Activated CD8-positive, alpha-beta T cell treated with anti-CD3 and anti-CD28 coated beads, Interleukin-2, amount 10 ng/mL, durations not matched to agents 7 days and 5 days (primary cell): ENCODE measurements at regions not wholly inside any gene's neighbourhood (a gene's known extent, or its start where the extent isn't known, plus 50 kb on each side); places are given as distances from the start of the nearest gene placed in this dataset.

Source experiments
- ATAC-seq: fragments of 150-1000 bp; cut with Tn5 transposase; one replicate; pipeline ENCODE4 v1.10.0; 2021; ENCODE audit warnings: moderate library complexity
- CTCF ChIA-PET: fragments of 350-600 bp; sonication (Branson Sonifier 250); formaldehyde crosslinking; loops from one replicate; lab custom pipeline; 2021; ENCODE audit warnings: antibody characterized with exemption; lab: Charles Lee
- POLR2A ChIA-PET: fragments of 350-600 bp; sonication (Branson Sonifier 250); formaldehyde crosslinking; loops from one replicate; lab custom pipeline; 2021; ENCODE audit warnings: antibody characterized with exemption; lab: Charles Lee
- DNase-seq: peaks from one replicate; pipeline ENCODE4 v3.0.0-alpha.2; 2020
- H3K27ac Mint-ChIP-seq: one replicate; pipeline ENCODE4 v1.8.0; 2021; ENCODE audit warnings: mild to moderate bottlenecking, mixed read lengths
- H3K27me3 Mint-ChIP-seq: one replicate; pipeline ENCODE4 v1.8.0; 2021; ENCODE audit warnings: low read depth, mixed read lengths
- H3K36me3 Mint-ChIP-seq: one replicate; pipeline ENCODE4 v1.8.0; 2021; ENCODE audit warnings: low read depth, mixed read lengths
- H3K4me1 Mint-ChIP-seq: one replicate; pipeline ENCODE4 v1.8.0; 2021; ENCODE audit warnings: low read depth, mixed read lengths
- H3K4me3 Mint-ChIP-seq: one replicate; pipeline ENCODE4 v1.8.0; 2021; ENCODE audit warnings: mild to moderate bottlenecking, mixed read lengths
- H3K9me3 Mint-ChIP-seq: one replicate; pipeline ENCODE4 v1.8.0; 2022; ENCODE audit warnings: mixed read lengths; ENCODE audit not compliant: insufficient read depth

GRCh38 chr7:24510759-24511158 is 62.5 kb upstream of the PALS2 start:
- ChIA-PET POLR2A (no interaction called here), CTCF (no interaction called here)
- no peaks in the 10 kb centered on the region for H3K4me1 Mint-ChIP-seq
- H3K27me3 Mint-ChIP-seq: peaks cover 6% of the 10 kb centered on the region
- DNase-seq (no peak), ATAC-seq (no peak)
- H3K27ac Mint-ChIP-seq: no peak overlapping the region
- H3K9me3 Mint-ChIP-seq: no peaks in the 10 kb centered on the region
- no peaks in the 10 kb centered on the region for H3K36me3 Mint-ChIP-seq
- no peak overlapping the region for H3K4me3 Mint-ChIP-seq

- Mint-ChIP-seq H3K36me3 (no peaks in the 10 kb centered on the region), H3K4me3 (no peak overlapping the region), H3K27me3 (peaks cover 18% of the 10 kb centered on the region), H3K4me1 (no peaks in the 10 kb centered on the region), H3K9me3 (no peaks in the 10 kb centered on the region), H3K27ac (no peak overlapping the region)
- ChIA-PET CTCF (no interaction called here), POLR2A (no interaction called here)
- no peak for DNase-seq
- no peak for ATAC-seq
Measured at GRCh38 chr7:24517166-24517565, 56.1 kb upstream of the PALS2 start.

- H3K4me3 Mint-ChIP-seq: no peak overlapping the region
- H3K36me3 Mint-ChIP-seq: no peaks in the 10 kb centered on the region
- no peak for ATAC-seq
- H3K27me3 Mint-ChIP-seq: peaks cover 27% of the 10 kb centered on the region
- no peak for DNase-seq
- no peaks in the 10 kb centered on the region for H3K9me3 Mint-ChIP-seq
- ChIA-PET CTCF (no interaction called here), POLR2A (no interaction called here)
- H3K4me1 Mint-ChIP-seq: no peaks in the 10 kb centered on the region
- H3K27ac Mint-ChIP-seq: no peak overlapping the region
Measured at GRCh38 chr7:24521917-24522623, 51.2 kb upstream of the PALS2 start.
